A204.1 (cell line): ENCODE measurements at regions not wholly inside any gene's neighbourhood (a gene's known extent, or its start where the extent isn't known, plus 50 kb on each side); places are given as distances from the start of the nearest gene placed in this dataset.
"Not testable (repeated sequence)": the region's sequence is repeated elsewhere in the genome, so short reads cannot be mapped to it uniquely, and the experiment has no call there.

Experiments used
- FAIRE-seq: peaks from 2 replicates; lab custom pipeline; 2012; peaks lifted over from hg19 to GRCh38; lab: Jason Lieb, UNC

GRCh38 chr3:16055606-16056211, 118.8 kb upstream of the GALNT15 start:
- no peak for FAIRE-seq

GRCh38 chr3:16056217-16056616, 118.3 kb upstream of the GALNT15 start:
- no peak for FAIRE-seq

- no peak for FAIRE-seq
Measured at GRCh38 chr3:16058521-16058920, 116.0 kb upstream of the GALNT15 start.

GRCh38 chr3:16059081-16059537, 115.4 kb upstream of the GALNT15 start:
- no peak for FAIRE-seq

GRCh38 chr3:16059711-16060357, 114.6 kb upstream of the GALNT15 start:
- FAIRE-seq: no peak

- FAIRE-seq: no peak
Measured at GRCh38 chr3:16060358-16060852, 114.1 kb upstream of the GALNT15 start.

GRCh38 chr3:16060945-16061344, 113.5 kb upstream of the GALNT15 start:
- no peak for FAIRE-seq

GRCh38 chr3:16061491-16061890, 113.0 kb upstream of the GALNT15 start:
- no peak for FAIRE-seq

- FAIRE-seq: no peak
Measured at GRCh38 chr3:16063603-16064002, 110.9 kb upstream of the GALNT15 start.

- FAIRE-seq: no peak
Measured at GRCh38 chr3:16064642-16065414, 109.7 kb upstream of the GALNT15 start.

GRCh38 chr3:16066545-16066944, 107.9 kb upstream of the GALNT15 start:
- FAIRE-seq: no peak

GRCh38 chr3:16066975-16067374, 107.5 kb upstream of the GALNT15 start:
- no peak for FAIRE-seq

- FAIRE-seq: no peak
Measured at GRCh38 chr3:16067837-16068471, 106.5 kb upstream of the GALNT15 start.

GRCh38 chr3:16069149-16069922, 105.1 kb upstream of the GALNT15 start:
- FAIRE-seq: no peak

- FAIRE-seq: no peak
Measured at GRCh38 chr3:16070707-16071106, 103.8 kb upstream of the GALNT15 start.

GRCh38 chr3:16071206-16071605, 103.3 kb upstream of the GALNT15 start:
- no peak for FAIRE-seq

GRCh38 chr3:16072420-16073110, 101.9 kb upstream of the GALNT15 start:
- FAIRE-seq: no peak

GRCh38 chr3:16073203-16073602, 101.3 kb upstream of the GALNT15 start:
- no peak for FAIRE-seq

GRCh38 chr3:16073990-16074671, 100.3 kb upstream of the GALNT15 start:
- FAIRE-seq: not testable (repeated sequence)

GRCh38 chr3:16075647-16076046, 98.8 kb upstream of the GALNT15 start:
- FAIRE-seq: no peak

GRCh38 chr3:16076564-16076963, 97.9 kb upstream of the GALNT15 start:
- no peak for FAIRE-seq
